ENCODE measurements at regions not wholly inside any gene's neighbourhood (a gene's known extent, or its start where the extent isn't known, plus 50 kb on each side); places are given as distances from the start of the nearest gene placed in this dataset.

DNA sequence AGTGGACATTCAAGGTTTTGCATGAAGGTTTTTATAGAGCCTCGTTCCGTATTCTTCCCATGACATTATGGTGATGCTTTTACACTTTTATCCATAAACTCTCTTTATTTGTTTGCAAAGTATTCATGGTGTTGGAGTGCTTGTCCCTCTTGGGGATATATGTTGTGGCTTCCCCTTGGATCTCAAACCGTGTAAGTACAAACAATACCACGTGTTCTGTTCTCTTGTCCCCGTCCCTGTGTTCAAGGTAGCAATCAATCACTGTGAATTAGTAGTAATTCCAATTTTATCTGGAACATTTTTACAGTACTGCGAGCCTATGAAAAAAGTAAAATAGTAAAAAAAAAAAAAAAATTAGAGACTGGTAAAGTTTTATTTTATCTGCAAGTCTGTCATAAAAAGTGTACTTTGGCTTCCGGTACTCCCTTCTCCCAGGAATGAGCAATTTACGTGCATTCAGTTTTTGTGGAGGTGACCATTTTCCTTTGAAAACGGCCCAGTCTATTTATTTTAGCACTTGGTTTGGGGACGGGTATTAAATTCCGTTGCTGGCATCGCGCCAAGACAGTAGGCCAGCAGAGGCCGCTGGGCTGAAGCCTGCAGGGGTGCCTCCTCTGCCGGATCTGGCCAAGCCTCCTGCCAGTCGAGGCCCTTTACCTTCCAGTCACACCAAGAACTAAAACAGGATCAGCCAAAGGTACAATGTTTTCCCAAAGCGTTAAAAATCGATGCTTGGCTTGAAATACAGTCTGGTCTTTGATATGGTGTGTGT lies 175.7 kb downstream of the SOCS6 start:
- peak; percentile 30 for TF ChIP-seq CTCF (IDR thresholded peaks at IDR 0.05; ENCODE audit: low read depth, low read length)
- TF ChIP-seq POLR2A (IDR thresholded peaks at IDR 0.05; ENCODE audit: extremely low read depth, insufficient read length) = no peak
- TF ChIP-seq MYC (IDR thresholded peaks at IDR 0.05; ENCODE audit: low read depth, low read length) = no peak

Data from NB4 (cell line).